ENCODE measurements at regions not wholly inside any gene's neighbourhood (a gene's known extent, or its start where the extent isn't known, plus 50 kb on each side); places are given as distances from the start of the nearest gene placed in this dataset.

DNA sequence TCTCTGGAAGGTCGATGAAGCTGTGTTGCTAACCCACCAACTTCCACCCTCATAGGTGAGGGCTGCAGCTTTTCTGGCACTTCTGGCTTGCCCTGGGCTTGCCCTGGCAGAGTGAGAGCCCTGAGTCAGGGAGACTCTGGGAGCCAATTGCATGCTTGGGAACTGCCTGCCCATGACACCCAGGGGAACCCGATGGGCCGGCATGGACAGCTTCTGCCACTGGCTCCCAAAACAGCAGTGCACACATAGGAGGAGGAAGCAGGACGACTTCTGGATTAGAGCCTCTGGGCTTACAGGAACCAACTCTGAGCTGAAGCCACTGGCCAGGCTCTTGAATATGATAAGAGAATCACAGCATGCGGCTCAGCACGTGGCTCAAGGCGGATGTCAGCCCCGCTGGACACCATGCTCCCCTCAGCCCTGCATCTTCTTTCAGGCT is 135.2 kb upstream of the UNC5B start:
- no peak overlapping the region for H3K27ac ChIP-seq (ENCODE audit: low read depth, low read length)
- H3K4me1 ChIP-seq (ENCODE audit: control insufficient read depth, insufficient read depth, low read length, unreplicated experiment) = no peaks in the 10 kb centered on the region
- no peaks in the 10 kb centered on the region for H3K36me3 ChIP-seq (ENCODE audit: insufficient read depth, low read length)
- no peak overlapping the region for H2AFZ ChIP-seq (ENCODE audit: low read length, unreplicated experiment)
- no peaks in the 10 kb centered on the region for H3K79me2 ChIP-seq (ENCODE audit: control insufficient read depth, insufficient read depth, low read length, unreplicated experiment)
- H3K4me3 ChIP-seq (ENCODE audit: low read depth, low read length) = no peak overlapping the region
- peaks cover 70% of the 10 kb centered on the region for H3K27me3 ChIP-seq (ENCODE audit: insufficient read depth, low read length)

DNA sequence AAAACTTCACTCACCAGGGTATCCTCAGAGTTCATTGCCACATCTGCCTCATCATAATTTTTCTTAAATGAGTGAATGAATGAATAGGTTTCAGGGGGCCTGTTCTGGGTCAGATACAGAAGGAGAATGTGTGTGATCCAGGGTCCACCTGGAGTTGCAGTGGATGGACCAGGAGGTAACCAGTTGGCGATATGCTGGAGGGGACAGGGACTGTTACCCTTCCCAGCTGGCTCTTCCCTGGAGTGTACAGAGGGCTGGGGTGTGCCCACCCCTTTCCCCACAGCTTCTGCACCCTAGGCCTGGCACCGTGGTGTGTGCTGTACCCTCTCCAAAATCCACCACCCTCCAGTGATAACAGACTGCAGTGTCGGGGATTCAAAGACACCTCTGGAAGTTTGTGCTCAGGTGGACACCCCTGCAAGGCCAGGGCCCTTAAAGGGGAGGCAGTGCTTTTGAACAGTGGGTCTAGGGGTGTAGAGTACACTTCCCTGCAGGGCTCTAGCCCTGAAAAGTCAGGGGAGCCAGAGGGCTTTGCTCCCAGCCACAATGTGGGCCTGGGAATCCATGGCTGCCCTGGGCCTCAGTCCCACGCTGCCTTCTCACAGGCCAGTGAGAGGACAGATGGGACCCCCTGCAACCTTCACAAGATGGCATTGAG is 134.4 kb upstream of the UNC5B start:
- no peak overlapping the region for H2AFZ ChIP-seq (ENCODE audit: low read length, unreplicated experiment)
- no peaks in the 10 kb centered on the region for H3K79me2 ChIP-seq (ENCODE audit: control insufficient read depth, insufficient read depth, low read length, unreplicated experiment)
- H3K4me3 ChIP-seq (ENCODE audit: low read depth, low read length) = no peak overlapping the region
- H3K4me1 ChIP-seq (ENCODE audit: control insufficient read depth, insufficient read depth, low read length, unreplicated experiment) = no peaks in the 10 kb centered on the region
- H3K36me3 ChIP-seq (ENCODE audit: insufficient read depth, low read length) = no peaks in the 10 kb centered on the region
- peaks cover 73% of the 10 kb centered on the region for H3K27me3 ChIP-seq (ENCODE audit: insufficient read depth, low read length)
- H3K27ac ChIP-seq (ENCODE audit: low read depth, low read length) = no peak overlapping the region

GRCh38 chr10:71078454-71079145 is 133.8 kb upstream of the UNC5B start:
- Histone ChIP-seq H3K27ac (ENCODE audit: low read depth, low read length) (no peak overlapping the region), H2AFZ (ENCODE audit: low read length, unreplicated experiment) (no peak overlapping the region), H3K36me3 (ENCODE audit: insufficient read depth, low read length) (no peaks in the 10 kb centered on the region), H3K4me1 (ENCODE audit: control insufficient read depth, insufficient read depth, low read length, unreplicated experiment) (no peaks in the 10 kb centered on the region), H3K27me3 (ENCODE audit: insufficient read depth, low read length) (peaks cover 73% of the 10 kb centered on the region), H3K79me2 (ENCODE audit: control insufficient read depth, insufficient read depth, low read length, unreplicated experiment) (no peaks in the 10 kb centered on the region), H3K4me3 (ENCODE audit: low read depth, low read length) (no peak overlapping the region)

- no peak overlapping the region for H2AFZ ChIP-seq (ENCODE audit: low read length, unreplicated experiment)
- no peaks in the 10 kb centered on the region for H3K79me2 ChIP-seq (ENCODE audit: control insufficient read depth, insufficient read depth, low read length, unreplicated experiment)
- H3K4me1 ChIP-seq (ENCODE audit: control insufficient read depth, insufficient read depth, low read length, unreplicated experiment) = no peaks in the 10 kb centered on the region
- peaks cover 66% of the 10 kb centered on the region for H3K27me3 ChIP-seq (ENCODE audit: insufficient read depth, low read length)
- no peak overlapping the region for H3K4me3 ChIP-seq (ENCODE audit: low read depth, low read length)
- H3K27ac ChIP-seq (ENCODE audit: low read depth, low read length) = no peak overlapping the region
- H3K36me3 ChIP-seq (ENCODE audit: insufficient read depth, low read length) = no peaks in the 10 kb centered on the region
Observed at GRCh38 chr10:71079761-71080380, 132.5 kb upstream of the UNC5B start.

DNA sequence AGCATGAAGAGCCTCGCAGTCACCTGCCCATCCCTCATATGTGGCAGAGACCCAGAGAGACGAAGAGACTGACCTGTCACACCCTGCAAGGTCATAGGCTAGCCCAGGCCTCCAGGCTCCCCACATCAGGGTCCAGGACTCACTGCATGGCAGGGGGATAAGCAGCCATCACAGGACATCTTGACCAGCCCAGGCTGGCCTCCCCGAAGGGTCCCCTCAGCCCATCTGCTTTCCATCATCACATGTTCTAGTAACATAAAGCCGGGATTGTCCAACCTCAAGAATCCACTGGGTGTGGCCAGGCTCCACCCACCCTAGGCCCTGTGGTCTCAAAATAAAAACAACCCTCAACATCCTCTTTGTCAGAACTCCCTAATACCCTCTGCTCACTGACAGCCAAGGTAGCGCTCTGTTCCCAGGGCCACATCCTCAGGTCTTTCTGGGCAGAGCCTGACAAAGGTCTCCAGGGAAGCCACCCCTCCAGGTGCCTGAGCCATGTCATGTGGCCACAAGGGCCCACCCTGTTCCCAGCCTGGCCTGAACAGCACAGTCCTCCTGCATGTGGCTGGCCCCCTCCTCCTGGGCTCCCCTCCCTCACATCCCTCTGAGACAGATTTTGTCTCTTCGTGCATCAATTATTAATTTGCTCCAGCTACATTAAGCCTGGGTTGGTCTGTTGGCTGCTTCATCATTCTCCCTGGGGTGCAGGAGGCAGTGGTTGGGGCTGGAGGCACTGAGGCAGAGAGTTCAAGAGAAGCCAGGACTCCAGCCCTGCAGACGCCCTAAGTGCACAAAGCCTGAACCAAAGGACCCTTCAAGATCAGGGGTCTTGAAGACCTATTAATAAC is 131.8 kb upstream of the UNC5B start:
- H3K79me2 ChIP-seq (ENCODE audit: control insufficient read depth, insufficient read depth, low read length, unreplicated experiment) = no peaks in the 10 kb centered on the region
- H3K36me3 ChIP-seq (ENCODE audit: insufficient read depth, low read length) = no peaks in the 10 kb centered on the region
- H3K27me3 ChIP-seq (ENCODE audit: insufficient read depth, low read length) = peaks cover 60% of the 10 kb centered on the region
- H2AFZ ChIP-seq (ENCODE audit: low read length, unreplicated experiment) = no peak overlapping the region
- H3K4me1 ChIP-seq (ENCODE audit: control insufficient read depth, insufficient read depth, low read length, unreplicated experiment) = no peaks in the 10 kb centered on the region
- no peak overlapping the region for H3K27ac ChIP-seq (ENCODE audit: low read depth, low read length)
- H3K4me3 ChIP-seq (ENCODE audit: low read depth, low read length) = no peak overlapping the region

GRCh38 chr10:71081229-71081560 is 131.2 kb upstream of the UNC5B start:
- Histone ChIP-seq H2AFZ (ENCODE audit: low read length, unreplicated experiment) (no peak overlapping the region), H3K27ac (ENCODE audit: low read depth, low read length) (no peak overlapping the region), H3K79me2 (ENCODE audit: control insufficient read depth, insufficient read depth, low read length, unreplicated experiment) (no peaks in the 10 kb centered on the region), H3K4me3 (ENCODE audit: low read depth, low read length) (no peak overlapping the region), H3K27me3 (ENCODE audit: insufficient read depth, low read length) (peaks cover 57% of the 10 kb centered on the region), H3K36me3 (ENCODE audit: insufficient read depth, low read length) (no peaks in the 10 kb centered on the region), H3K4me1 (ENCODE audit: control insufficient read depth, insufficient read depth, low read length, unreplicated experiment) (no peaks in the 10 kb centered on the region)

DNA sequence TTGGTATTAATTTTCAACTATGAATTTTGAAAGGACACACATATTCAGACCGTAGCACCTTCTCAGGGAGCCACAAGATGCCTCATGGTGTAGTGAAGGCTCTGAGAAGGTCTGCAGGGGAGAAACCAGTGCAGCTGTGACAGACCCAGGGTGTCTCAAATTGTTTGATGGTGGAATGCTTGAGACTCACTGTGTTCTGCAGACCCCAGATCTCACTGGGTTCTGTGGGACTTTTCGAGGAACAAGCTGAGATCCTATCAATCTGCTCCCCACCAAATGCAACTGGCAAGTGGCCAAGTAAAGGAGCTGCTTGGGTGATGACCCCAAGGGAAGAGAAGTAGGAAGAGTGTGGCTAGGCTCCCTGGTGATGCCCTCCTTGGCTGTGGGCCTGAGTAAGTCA is 130.5 kb upstream of the UNC5B start:
- Histone ChIP-seq H3K27me3 (ENCODE audit: insufficient read depth, low read length) (peaks cover 55% of the 10 kb centered on the region), H3K4me3 (ENCODE audit: low read depth, low read length) (no peak overlapping the region), H3K27ac (ENCODE audit: low read depth, low read length) (no peak overlapping the region)

DNA sequence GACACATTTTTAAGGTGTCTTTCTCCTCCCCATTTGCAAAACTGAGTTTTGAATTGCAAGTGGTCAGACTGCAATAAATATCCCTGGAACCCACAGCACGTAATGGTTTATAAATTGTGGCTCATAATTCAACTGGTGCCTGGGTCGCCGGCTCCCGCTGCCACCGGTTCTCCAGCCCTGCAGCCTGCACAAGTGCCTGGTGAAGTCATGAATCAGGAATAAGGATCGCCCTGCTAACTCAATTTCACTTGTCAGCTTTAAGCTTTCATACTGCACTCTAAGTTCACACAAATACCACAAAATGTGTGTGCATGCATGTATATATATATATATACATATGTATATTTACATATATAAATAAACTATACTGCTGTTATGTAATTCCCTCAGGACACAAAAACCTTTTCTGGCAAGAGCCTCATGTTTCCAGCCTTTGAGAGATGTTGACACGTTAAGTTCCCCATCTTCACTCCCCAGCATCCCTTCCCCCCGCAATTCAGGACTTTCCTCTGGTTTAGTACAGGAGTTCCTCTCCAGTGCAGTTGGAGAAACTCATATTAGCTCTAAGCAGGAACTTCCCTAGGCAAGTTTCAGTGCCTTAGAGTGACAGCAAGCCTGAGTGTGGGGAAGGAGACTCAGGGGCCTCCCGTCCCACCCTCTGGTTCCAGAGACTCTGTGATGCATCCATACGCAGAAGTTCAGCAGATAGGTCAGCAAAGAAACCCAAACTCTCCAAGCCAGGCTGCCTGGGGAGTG is 129.2 kb upstream of the UNC5B start:
- Histone ChIP-seq H3K4me3 (ENCODE audit: low read depth, low read length) (no peak overlapping the region), H3K27me3 (ENCODE audit: insufficient read depth, low read length) (peaks cover 42% of the 10 kb centered on the region), H3K36me3 (ENCODE audit: insufficient read depth, low read length) (no peaks in the 10 kb centered on the region), H2AFZ (ENCODE audit: low read length, unreplicated experiment) (no peak overlapping the region), H3K27ac (ENCODE audit: low read depth, low read length) (no peak overlapping the region), H3K4me1 (ENCODE audit: control insufficient read depth, insufficient read depth, low read length, unreplicated experiment) (no peaks in the 10 kb centered on the region), H3K79me2 (ENCODE audit: control insufficient read depth, insufficient read depth, low read length, unreplicated experiment) (no peaks in the 10 kb centered on the region)

More for the DNA sequence above, 130.5 kb upstream of the UNC5B start:
- Histone ChIP-seq H3K36me3 (ENCODE audit: insufficient read depth, low read length) (no peaks in the 10 kb centered on the region), H3K79me2 (ENCODE audit: control insufficient read depth, insufficient read depth, low read length, unreplicated experiment) (no peaks in the 10 kb centered on the region), H2AFZ (ENCODE audit: low read length, unreplicated experiment) (no peak overlapping the region), H3K4me1 (ENCODE audit: control insufficient read depth, insufficient read depth, low read length, unreplicated experiment) (no peaks in the 10 kb centered on the region)

DNA sequence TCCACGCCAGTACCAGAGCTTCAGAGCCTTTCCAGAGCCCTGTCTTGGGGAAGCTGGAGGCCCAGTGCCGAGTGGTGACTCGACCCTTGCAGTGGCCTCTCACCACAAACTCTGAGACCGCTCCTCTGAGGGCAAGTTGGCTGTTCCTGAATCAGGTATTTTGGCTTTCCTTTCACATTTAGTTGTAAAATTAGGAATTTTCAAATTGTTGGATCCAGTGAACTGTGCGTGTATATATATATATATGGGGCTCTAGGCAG is 128.7 kb upstream of the UNC5B start:
- no peak overlapping the region for H3K4me3 ChIP-seq (ENCODE audit: low read depth, low read length)
- no peak overlapping the region for H3K27ac ChIP-seq (ENCODE audit: low read depth, low read length)
- H3K36me3 ChIP-seq (ENCODE audit: insufficient read depth, low read length) = no peaks in the 10 kb centered on the region
- no peaks in the 10 kb centered on the region for H3K79me2 ChIP-seq (ENCODE audit: control insufficient read depth, insufficient read depth, low read length, unreplicated experiment)
- H2AFZ ChIP-seq (ENCODE audit: low read length, unreplicated experiment) = no peak overlapping the region
- no peaks in the 10 kb centered on the region for H3K4me1 ChIP-seq (ENCODE audit: control insufficient read depth, insufficient read depth, low read length, unreplicated experiment)
- H3K27me3 ChIP-seq (ENCODE audit: insufficient read depth, low read length) = peaks cover 39% of the 10 kb centered on the region

DNA sequence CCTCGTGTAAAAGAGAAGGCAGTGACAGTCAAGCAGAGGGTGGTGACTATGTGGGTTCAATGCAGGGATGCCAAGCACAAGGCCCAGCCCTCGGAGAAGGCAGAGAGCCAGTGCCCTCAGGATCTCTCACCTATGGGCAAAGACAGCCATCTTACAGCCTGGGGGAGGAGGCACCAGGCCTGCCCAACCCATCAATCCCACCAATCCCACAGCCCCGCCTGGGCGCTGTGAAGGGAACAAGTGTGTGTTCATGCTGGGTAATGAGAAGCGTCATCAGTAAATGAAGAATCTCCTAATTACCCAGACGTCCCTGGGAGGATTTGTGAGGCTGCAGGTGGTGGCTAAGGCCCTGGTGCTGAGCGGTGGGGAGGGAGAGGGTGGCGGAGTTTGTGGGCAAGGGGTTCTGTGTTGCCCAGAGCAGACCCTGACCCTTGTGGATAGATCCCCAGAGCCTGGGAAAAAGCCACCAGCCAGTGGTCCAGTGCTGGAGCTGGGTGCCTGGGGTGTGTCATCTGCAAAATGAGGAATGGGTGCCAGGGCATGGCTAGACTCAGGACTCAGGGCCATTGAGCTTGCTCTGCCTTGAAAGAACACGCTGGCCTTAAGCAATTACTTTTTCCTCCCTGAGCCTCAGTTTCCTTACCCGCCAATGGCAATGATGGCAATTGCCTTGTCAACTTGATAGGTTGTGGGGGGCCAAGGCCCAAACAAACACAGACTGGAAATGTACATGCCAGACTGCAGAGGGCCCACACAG is 128.1 kb upstream of the UNC5B start:
- no peaks in the 10 kb centered on the region for H3K4me1 ChIP-seq (ENCODE audit: control insufficient read depth, insufficient read depth, low read length, unreplicated experiment)
- no peaks in the 10 kb centered on the region for H3K79me2 ChIP-seq (ENCODE audit: control insufficient read depth, insufficient read depth, low read length, unreplicated experiment)
- no peaks in the 10 kb centered on the region for H3K36me3 ChIP-seq (ENCODE audit: insufficient read depth, low read length)
- peaks cover 36% of the 10 kb centered on the region for H3K27me3 ChIP-seq (ENCODE audit: insufficient read depth, low read length)
- no peak overlapping the region for H3K27ac ChIP-seq (ENCODE audit: low read depth, low read length)
- no peak overlapping the region for H2AFZ ChIP-seq (ENCODE audit: low read length, unreplicated experiment)
- H3K4me3 ChIP-seq (ENCODE audit: low read depth, low read length) = no peak overlapping the region

Data from ACC112 (cell line).